ENCODE measurements at regions not wholly inside any gene's neighbourhood (a gene's known extent, or its start where the extent isn't known, plus 50 kb on each side); places are given as distances from the start of the nearest gene placed in this dataset.

DNA sequence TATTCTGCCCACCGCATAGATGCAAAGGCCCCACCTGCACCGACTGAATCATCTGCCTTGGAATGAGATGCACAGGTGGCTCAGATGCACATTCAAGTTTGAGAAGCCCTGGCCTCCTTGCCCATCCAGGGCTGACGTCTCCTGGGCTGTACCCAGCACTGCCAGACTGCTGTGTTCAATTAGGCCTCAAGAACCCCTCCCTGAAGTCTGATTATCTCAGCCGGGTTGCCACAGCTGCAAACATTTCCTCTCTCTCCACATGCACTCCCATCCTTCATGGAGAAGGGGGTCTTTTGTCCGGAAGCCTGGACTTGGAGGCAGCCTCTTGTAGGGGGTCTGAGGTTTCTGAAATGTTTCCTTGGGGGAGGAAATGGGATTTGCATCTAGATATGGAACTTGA, 459.4 kb upstream of the PROK2 start:
- DNase-seq = no peak

DNA sequence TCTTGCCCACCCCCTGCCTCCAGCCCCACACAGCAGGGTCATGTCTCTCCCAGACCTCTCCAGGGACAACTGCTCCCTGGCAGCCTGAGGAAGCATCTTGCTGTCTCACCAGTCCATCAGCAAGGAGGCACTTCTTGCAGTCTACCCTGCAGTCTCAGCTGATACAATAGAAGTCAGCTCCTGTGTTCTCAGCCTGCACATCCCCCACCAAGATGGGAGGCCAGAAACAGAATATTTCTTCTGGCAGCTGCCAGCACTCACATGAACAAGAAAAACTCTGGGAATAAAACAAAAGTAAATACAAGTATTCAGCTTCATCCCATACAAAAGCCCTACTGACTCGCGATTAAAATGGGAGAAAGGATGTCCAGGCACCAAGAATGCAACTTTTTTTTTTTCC, 457.4 kb upstream of the PROK2 start:
- DNase-seq = no peak

GRCh38 chr3:72241525-72241924, 456.6 kb upstream of the PROK2 start:
- DNase-seq = no peak

- no peak for DNase-seq
Observed at GRCh38 chr3:72240531-72240930, 455.6 kb upstream of the PROK2 start.

GRCh38 chr3:72238801-72239200, 453.9 kb upstream of the PROK2 start:
- no peak for DNase-seq

DNA sequence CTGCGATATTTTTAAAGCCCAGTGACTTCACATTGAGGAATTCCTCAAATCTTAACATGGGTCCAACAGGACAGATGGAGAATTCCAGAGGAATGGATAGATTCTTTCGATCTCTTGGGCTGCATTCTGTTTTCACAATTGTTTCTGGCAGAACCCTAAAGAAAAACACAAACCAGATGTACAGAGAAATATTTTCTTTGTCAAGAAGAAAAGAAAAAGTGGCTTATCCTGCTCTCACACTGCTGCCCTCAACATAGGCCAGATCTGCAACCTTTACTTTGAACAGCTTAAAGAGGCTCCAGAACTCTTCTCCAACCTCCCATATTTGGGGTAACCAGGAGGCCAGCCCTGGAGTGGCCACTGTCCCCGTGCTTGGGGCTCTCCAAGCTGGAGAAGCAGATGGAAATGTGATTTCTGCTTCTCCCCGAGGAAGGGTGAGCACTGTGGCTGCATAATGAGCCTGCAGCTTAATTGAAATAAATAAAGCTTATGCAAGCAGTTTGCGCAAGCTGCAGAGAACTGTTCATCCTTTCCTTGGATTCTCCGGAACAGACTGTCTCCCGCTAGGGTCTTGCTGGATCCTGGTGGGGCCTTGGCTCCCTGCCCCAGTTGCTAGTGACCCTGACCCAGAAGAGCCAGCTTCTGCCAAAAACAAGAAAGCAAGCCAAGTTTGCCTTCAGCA, 453.2 kb upstream of the PROK2 start:
- no peak for DNase-seq

DNA sequence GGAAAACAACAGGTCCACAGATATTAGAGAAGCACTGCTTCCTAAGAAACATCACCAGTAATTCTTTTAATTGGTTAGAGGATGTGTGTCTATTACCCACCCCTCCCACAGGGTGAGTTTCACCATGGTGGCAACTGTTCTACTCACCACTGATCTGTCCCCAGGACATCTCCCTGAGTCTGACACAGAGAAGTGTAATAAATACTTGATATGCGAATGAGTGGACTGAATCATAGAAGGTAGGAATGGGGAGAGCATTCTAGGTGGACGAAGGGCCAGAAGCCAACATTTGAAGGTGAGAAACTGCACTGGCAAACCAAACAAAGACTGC, 452.7 kb upstream of the PROK2 start:
- DNase-seq = no peak

DNA sequence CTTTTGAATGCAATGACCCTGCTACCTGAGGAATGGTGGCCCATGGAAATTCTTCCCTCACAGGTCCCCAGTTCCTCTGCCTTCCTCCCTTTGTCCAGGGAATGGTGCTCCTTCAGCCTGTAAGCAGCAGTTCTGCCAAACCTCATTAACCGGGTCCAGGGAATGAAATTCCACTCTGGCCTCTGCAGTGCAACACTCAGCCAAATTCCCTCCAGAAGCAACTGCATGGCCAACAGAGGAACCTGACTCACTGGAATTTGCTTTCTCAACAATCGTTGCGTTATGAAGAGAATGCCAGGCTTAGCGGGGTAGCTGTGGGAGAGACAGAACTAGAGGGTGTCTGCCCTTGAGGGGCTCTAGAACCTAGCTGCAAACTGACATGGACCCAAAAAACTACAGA, 449.4 kb upstream of the PROK2 start:
- no peak for DNase-seq

- DNase-seq = no peak
Observed at GRCh38 chr3:72233571-72233970, 448.6 kb upstream of the PROK2 start.

DNA sequence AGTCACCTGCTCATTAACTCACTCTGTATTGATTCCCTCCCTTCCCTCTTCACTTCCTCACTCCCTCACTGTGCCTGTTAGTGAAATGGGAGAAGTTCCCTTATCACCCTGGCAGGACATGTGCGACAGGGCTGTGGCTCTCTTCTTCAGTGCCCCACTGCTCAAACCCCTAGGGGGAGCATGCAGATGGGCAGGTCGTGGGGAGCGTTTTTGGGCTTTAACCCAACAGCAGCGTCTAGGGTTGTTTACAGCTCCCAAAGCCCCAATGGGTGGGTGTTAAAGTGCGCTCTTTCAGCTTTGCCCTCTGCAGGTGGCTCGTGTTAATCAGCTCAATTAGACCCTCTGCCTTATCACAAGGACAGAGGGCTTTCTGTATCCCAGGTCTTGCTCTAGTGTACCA, 447.8 kb upstream of the PROK2 start:
- DNase-seq = no peak

DNA sequence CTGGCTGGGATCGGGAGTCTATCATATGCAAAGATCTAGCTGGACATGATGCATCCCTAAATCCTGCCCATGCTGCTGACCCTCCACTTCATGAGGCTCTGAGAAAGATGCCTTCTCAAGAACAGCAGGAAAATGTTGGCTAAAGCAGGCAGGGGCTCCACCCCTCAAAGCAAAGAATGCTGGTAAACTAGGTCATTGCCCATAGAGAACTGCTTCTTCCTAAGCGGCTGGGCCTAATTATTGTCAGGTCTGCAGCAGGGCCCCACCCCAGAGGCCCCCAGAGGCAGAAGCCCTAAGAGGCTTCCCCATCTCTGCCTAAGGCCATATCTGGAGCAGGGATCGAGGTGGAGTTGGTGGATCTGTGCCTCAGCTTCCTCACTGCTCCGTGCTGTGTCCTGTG, 447.4 kb upstream of the PROK2 start:
- DNase-seq = no peak

DNA sequence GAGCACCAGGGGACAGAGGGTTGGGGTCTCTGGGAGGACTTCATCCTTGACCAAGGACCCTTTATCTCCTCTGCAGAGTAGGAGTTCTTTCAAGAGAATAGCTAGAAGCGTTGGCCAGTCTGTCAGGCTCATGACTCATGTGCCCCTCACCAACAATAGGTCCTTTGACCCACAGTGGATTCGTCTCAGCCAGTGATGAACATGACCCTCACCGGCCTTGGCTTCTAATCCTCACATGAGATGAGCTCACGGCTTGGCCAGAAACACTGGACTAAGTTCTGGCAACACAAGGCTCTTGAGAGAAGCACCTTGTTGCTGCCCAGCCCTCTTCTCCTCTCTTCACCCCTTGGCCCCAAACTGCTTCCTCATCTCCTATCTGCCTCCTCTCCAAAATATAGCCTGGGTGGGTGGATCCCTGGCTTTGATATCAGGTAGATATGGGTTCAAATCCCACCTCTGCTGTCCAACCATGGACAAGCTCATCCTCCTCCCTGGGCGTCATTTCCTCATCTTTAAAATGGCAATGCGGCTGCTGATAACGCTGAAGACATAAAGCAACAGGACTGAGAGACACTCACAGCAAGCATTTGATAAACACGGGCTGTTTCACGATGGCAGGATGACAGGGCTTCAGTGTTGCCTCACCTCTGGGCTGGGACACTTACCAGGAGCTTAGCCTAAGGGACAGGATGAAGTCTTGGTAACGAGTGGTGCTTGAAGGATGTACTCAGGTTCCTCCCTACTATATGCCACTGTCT, 446.7 kb upstream of the PROK2 start:
- DNase-seq = no peak

GRCh38 chr3:72230774-72231379, 445.9 kb upstream of the PROK2 start:
- DNase-seq = no peak

DNA sequence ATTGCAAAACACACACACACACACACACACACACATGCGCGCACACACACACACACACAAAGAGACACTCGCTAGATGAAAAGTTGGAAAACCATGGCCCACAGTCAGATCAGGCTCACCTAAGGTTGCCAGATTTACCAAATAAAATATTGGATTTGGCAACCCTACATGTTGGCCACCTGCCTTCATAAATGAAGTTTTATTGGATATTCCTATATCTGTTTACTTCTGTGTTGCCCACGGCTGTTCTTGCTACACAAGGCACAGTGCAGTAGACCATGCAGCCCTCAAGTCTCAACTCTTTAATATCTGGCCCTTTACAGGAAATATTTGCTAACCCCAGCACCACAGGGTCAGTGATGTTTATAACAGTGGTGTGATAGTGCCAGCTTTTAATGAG, 445.0 kb upstream of the PROK2 start:
- DNase-seq = no peak

GRCh38 chr3:72227486-72228070, 442.6 kb upstream of the PROK2 start:
- DNase-seq = no peak

DNA sequence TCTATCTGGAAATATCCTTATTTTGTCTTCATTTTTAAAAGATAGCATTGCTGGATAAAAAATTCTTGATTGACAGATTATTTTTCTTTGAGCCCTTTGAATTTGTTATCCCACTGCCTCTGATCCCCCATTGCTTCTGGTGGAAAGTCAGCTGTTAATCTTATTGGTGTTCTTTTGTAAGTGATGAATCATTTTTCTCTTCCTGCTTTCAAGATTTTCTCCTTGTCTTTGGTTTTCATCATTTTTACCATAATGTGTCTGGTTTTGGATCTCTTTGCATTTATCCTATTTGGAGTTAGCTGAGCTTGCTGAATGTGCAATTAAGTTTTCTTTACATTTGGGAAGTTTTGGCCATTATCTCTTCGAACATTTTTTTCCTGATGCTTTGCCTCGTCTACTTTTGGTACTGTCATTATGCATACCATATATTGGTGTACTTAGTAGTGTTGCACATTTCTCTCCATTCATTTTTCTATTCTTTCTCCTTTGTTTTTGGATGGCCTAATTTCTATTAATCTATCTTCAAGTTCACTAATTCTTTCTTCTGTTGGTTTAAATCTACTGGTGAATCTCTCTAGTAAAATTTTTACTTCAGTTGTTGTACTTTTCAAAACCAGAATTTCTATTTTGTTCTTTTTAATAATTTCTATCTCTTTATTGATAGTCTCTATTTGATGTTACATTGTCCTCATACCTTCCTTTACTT, 440.0 kb upstream of the PROK2 start:
- DNase-seq = no peak

- DNase-seq = no peak
Observed at GRCh38 chr3:72223628-72224027, 438.7 kb upstream of the PROK2 start.

DNA sequence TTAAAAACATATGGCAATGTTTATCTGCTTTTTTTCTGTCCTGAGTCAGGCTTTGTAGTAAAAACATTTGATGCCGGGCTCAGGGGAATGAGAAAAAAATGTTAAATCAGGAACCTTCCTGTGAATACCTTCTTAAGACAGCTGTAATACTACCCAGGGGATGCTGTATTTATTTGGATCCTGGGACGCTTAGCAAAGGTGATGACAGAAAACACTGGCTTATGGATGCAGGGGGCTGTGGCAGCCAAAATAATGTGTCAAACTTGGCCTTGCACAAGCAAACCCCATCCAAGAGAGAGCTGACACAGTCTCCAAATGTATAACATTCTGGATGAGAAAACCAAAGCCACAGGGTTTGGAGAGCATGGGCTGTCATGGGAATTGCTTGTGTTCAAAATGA, 438.2 kb upstream of the PROK2 start:
- no peak for DNase-seq

DNA sequence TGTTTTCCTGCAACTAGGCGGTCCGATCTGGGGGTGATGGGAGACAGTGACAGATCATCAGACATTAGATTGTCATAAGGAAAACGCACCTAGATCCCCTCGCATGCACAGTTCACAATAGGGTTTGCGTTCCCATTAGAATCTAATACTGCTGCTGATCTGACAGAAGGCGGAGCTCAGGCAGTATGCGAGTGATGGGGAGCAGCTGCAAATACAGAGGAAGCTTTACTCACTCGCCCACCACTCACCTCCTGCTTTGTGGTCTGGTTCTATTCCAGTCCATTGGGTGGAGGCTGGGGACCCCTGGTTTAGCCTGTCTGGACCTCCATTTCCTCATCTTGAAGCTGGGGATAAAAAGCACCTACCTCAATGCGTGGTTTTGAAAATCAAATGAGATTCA, 437.5 kb upstream of the PROK2 start:
- no peak for DNase-seq

- DNase-seq = no peak
Observed at GRCh38 chr3:72220946-72221345, 436.0 kb upstream of the PROK2 start.

DNA sequence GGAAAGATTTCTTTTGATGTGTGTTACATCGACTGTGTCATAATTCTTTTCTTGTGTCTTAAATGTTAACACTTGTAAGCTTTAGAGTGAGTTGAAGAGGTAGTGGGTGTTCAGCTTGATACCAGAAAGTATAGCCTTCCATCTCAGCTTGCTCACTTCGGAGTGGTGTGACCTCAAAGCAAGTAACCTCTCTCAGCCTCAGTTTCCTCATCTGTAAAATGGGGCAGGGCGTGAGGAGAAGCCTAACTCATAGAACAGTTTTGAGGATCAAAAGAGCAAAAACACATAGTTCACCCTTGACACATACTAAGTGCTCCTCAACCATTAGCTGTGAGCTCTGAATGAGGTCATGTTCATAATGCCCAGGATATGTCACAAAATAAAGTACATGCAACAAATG, 434.8 kb upstream of the PROK2 start:
- no peak for DNase-seq

GRCh38 chr3:72217570-72217969, 432.6 kb upstream of the PROK2 start:
- no peak for DNase-seq

Measured in NCI-H146 (cell line).